GM19240 (cell line): ENCODE measurements at regions not wholly inside any gene's neighbourhood (a gene's known extent, or its start where the extent isn't known, plus 50 kb on each side); places are given as distances from the start of the nearest gene placed in this dataset.
"Not testable (repeated sequence)": the region's sequence is repeated elsewhere in the genome, so short reads cannot be mapped to it uniquely, and the experiment has no call there.

Source experiments
- DNase-seq: peaks from one replicate; pipeline ENCODE4 v3.0.0; 2011; ENCODE audit warnings: low spot score; ENCODE audit not compliant: insufficient read length

DNA sequence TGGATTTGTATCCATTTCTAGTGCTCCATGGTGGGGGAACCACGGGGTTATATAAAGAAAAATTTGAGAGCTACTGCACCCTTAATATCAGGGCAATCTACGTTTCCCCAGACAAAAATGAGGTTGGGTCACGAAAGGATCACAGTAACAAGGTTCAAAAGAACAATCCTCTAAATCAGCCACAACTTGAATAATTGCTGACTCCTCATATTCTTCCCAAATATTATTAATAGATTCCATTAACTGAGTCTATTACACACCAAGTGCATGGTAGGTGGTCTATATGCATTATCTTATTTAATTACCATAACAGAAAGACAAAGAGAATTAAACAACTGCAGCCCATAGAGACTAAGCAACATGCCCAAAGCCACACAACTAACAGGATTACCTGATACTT, 438.2 kb downstream of the ETNK1 start:
- no peak for DNase-seq

GRCh38 chr12:23066095-23066494, 441.1 kb downstream of the ETNK1 start:
- DNase-seq, result no peak

DNA sequence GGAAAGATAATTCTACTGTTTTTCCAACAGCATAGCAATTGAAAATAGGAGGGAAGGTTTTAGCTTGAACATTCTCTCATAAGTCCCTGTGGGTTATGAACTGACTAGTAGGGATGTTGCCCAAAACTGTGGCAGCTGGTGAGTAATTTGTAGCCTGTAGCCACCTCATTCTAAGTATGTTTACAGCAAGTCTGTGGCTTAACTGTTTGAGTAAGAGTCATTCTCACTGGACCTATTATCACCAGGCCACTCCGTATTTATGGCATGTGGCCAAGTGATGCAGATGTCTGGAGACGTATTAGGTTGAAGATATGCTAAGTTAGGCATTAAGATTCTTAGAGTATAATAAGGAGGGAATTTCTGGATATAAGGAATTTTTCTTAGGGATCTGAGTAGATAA, 458.3 kb downstream of the ETNK1 start:
- DNase-seq, result no peak

DNA sequence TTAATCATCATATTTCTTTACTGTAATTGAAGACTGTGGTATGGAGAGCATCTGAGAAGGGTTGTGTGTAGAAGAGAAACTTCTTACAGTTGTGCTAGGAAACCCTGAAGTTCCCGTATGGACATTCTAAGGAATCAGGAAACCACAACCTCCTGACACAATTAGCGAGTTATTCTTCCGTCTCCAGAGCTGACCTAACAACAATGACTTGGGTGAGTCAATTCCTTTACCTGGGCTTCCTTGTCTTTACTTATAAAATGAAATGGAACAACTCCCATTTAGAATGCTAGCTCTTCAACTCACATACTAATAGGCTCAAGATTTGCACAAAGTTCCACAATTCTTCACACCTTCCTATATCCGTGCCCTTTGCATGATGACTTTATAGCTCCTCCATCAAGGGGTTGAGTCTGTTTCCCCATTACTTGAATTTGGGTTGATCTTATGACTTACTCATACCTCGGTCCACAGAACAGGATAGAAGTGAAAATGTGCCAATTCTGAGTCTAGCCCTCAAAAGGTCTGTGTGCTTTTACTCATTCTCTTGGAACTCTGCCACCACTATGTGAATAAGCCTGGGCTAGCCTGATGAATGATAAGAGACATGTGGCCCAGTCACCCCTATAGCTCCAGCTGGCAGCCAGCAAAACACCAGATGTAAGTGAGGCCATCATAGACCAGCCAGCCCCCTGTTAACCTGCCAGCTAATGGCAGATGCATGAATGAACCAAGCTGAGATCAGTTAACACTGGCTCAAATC, 459.4 kb downstream of the ETNK1 start:
- no peak for DNase-seq

- DNase-seq, result no peak
These were observed 463.6 kb downstream of the ETNK1 start for GRCh38 chr12:23088594-23088993.

DNA sequence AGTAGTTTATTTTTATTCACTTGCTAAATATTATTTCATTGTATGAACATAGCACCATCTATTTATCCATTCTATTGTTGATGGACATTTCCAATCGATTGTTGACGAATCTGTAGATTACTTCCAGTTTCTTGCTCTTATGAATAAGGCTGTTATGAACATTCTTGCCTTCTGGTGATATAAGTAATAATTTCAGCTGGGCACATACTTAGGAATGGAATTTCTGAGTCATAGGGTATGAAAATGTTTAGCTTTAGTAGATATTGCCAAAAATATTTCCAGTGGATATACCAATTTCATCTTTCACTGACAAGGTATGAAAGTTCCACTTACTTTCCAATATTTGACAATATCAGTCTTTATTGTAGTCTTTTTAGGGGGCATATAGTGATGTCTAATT, 468.5 kb downstream of the ETNK1 start:
- DNase-seq, result no peak

DNA sequence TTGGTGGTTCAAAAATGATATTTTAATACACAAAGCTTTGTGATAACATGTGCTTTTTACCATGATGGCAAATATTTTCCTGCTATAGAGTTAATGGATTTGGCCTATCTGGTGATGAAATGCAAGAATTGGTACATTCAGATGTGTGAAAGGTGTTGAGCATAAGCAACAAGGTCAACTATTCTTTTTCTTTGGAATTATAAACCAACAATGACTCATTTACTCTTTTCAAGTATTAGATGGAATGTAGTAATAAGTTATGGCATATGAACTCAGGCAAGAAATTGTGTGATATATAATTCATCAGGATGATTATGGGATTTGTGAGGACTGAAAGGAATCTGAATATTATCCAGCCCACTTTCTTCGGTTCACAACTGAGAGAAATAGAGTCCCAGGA, 471.4 kb downstream of the ETNK1 start:
- no peak for DNase-seq

DNA sequence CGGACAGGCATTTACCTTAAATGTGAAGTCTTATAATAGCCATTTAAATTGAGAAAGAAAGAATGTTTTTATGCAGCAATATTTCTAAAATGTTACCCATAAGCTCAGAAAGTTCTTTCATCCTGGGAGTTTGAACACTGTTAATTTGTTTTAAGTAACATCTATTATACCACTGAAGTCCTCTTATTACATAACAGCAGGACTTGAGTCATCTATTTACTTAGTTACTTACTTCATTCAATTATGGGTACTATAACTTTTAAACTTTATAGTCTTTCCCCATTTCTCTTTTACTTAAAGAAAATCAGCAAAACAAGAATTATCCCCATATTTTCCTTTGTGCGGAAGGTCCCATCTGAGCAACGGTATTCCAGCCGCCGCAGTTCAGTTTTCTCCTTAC, 473.1 kb downstream of the ETNK1 start:
- no peak for DNase-seq

- no peak for DNase-seq
These were observed 473.5 kb downstream of the ETNK1 start for GRCh38 chr12:23098517-23098916.

- no peak for DNase-seq
These were observed 474.1 kb downstream of the ETNK1 start for GRCh38 chr12:23099104-23099503.

GRCh38 chr12:23099604-23100003, 474.6 kb downstream of the ETNK1 start:
- no peak for DNase-seq

GRCh38 chr12:23108957-23109356, 484.0 kb downstream of the ETNK1 start:
- no peak for DNase-seq

- DNase-seq, result no peak
These were observed 488.8 kb downstream of the ETNK1 start for GRCh38 chr12:23113781-23114180.

DNA sequence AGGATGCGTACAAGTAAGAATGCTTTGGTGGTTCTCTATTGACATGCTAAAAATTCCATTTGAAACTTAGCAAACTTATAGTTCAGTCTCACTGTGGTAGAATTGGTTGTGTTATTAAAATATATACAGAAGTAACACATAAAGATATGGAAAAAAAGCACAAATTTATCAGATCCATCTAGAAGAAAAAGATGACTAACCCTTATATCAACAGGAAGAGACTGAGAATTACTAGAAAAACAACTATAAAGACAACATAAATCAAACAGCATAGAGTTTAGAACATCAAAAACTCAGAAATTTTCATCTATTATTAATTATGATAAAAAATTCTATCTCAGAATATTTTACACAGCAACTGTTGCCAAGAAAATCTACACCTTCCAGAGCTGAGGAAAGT, 491.0 kb downstream of the ETNK1 start:
- DNase-seq, result no peak

DNA sequence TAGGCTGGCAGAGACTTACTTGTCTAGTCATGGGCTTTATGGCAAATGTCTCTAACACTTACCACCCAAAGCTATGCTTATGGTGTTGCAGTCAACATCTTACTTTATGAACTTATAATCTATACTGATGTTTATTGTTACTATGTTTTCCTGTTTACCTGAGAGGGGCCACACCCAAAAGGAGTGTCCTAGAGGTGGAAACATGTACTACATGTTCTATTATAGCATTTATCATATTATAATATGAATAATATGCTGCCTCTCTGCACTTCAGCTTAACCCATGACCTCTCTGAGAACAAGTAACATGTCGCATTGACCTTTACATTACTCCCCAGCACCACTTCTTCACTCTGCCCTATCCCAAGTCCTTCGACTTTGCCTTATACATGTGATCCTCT, 501.8 kb downstream of the ETNK1 start:
- DNase-seq, result no peak

GRCh38 chr12:23127701-23128100, 502.7 kb downstream of the ETNK1 start:
- no peak for DNase-seq

GRCh38 chr12:23128462-23128861, 503.5 kb downstream of the ETNK1 start:
- no peak for DNase-seq

DNA sequence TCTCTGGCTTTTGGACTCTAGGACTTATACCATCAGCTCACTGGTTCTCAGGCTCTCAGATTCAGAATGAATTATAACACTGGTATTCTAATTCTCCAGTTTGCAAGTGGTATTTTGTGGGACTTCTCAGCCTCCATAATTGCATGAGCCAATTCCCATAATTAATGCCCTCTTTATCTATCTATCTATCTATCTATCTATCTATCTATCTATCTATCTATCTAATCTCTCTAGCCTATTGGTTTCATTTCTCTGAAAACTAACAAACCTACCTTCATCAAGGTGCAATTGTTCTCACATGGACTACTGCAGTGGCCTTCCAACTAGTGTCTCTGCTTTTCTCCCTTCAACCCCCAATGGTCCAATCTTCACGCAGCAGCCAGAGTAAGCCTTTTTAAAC, 507.4 kb downstream of the ETNK1 start:
- DNase-seq, result no peak

GRCh38 chr12:23133471-23133870, 508.5 kb downstream of the ETNK1 start:
- DNase-seq, result no peak

DNA sequence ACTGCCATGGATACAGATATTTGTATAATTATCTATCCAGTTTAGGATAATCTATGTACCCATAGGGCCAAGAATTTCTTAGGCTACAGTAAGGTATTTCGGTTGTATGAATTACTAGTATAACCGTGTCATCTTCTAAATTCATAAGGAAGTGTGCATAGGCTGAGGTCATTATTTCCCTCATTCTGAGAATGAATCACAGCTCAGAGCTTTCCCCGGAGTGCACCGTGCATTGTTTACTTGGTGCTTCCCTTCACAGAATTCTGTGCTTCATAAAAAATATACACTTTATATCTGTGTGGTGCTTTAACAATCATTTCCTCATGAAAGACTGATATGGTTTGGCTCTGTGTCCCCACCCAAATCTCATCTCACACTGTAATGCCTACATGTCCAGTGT, 514.1 kb downstream of the ETNK1 start:
- DNase-seq, result no peak

DNA sequence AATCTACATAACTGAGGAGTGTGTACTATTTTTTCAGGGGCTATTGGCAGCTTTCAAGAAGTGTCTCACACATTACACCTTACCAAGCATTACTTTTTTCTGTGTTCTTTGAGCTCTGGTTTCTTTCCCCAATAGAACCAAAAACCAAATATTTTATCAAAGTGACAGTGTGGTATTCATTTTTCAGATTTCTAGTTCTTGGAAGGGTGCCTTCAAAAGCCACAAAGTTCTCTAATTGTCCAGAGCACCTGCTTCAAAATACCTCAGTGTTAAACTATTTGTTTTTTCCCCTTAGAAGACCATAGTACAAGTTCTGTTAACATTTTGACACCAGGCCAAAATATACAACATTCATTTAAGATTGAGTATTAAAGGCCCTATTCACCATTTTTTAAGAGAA, 515.7 kb downstream of the ETNK1 start:
- no peak for DNase-seq

DNA sequence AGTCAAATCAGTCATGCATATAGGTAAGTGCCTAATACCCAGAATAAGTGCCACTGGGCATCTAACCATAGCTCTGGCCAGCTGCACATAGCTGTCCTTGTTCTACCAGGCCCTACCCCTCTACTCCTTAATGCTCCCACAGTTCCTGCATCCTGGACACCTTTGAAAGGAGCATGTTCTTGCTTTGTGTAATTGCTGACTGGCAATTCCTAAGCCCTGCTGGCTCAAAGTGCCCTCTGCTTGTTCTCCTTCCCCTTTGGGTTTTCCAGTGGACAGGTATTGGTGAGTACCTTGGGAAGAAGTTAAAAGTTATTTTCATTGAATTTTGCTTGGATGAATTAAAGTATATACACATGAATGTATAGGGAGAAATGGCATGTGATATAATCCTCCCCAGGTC, 516.4 kb downstream of the ETNK1 start:
- no peak for DNase-seq

- DNase-seq, result not testable (repeated sequence)
These were observed 521.1 kb downstream of the ETNK1 start for GRCh38 chr12:23146070-23146469.

DNA sequence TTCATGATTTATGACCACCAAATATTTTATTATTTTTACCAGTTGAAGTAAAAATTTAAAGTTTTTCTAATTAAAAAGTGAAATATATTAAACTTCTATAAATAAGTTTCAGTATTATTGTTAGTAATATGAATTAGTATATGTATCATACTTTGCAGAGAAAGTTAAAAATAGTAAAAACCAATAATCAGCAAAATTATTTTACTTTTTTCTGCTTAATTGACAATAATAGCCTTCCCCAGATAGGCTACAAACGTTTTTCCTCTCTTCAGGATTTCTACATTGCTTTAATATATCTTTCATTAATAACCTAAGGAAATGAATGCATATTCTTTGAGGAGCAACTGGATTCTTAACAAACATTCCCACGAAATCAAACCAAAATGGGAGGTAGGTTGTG, 543.5 kb downstream of the ETNK1 start:
- DNase-seq, result no peak
